Panc1 (cell line): ENCODE measurements at regions not wholly inside any gene's neighbourhood (a gene's known extent, or its start where the extent isn't known, plus 50 kb on each side); places are given as distances from the start of the nearest gene placed in this dataset.

Experiments used
- ATAC-seq: fragments of 200-7000 bp; cut with Tn5 transposase; 2 replicates; pipeline ENCODE4 v1.9.1; 2020; ENCODE audit warnings: mild to moderate bottlenecking, moderate library complexity
- BruUV-seq: library from RNA; stranded (reverse); fragments of 400-500 nt; replicated peaks from 2 replicates; lab custom pipeline; 2021; lab: Mats Ljungman, UMichigan
- CTCF ChIA-PET: fragments of 300-600 bp; sonication (Branson Sonifier 250); formaldehyde crosslinking; loops from one replicate; lab custom pipeline; 2022; ENCODE audit warnings: antibody characterized with exemption; lab: Charles Lee
- POLR2A ChIA-PET: fragments of 300-600 bp; sonication (Branson Sonifier 250); formaldehyde crosslinking; loops from one replicate; lab custom pipeline; 2022; ENCODE audit warnings: antibody characterized with exemption; lab: Charles Lee
- DNase-seq: peaks from one replicate; pipeline ENCODE4 v3.0.0-alpha.2; 2010; ENCODE audit warnings: low read depth, low spot score
- H3K27ac ChIP-seq: 2 replicates; pipeline ENCODE4 v1.5.1; 2011; ENCODE audit warnings: mild to moderate bottlenecking, low read length, inconsistent platforms
- H3K27me3 ChIP-seq: fragments of 200-500 bp; sonication (Bioruptor generic); 2 replicates; pipeline ENCODE4 v1.6.0; 2014; ENCODE audit warnings: low read length, inconsistent platforms; ENCODE audit not compliant: control insufficient read depth, insufficient read depth
- H3K36me3 ChIP-seq: fragments of 200-500 bp; sonication (Bioruptor generic); 2 replicates; pipeline ENCODE4 v1.5.1; 2014; ENCODE audit warnings: inconsistent platforms, mild to moderate bottlenecking, low read length, moderate library complexity; ENCODE audit not compliant: control insufficient read depth, insufficient read depth
- H3K4me1 ChIP-seq: 2 replicates; pipeline ENCODE4 v1.5.1; 2011; ENCODE audit warnings: inconsistent platforms, mild to moderate bottlenecking, low read length, moderate library complexity; ENCODE audit not compliant: control insufficient read depth, insufficient read depth
- H3K4me3 ChIP-seq, 2 experiments: 2 replicates each; pipeline ENCODE4 v1.5.1; 2011 to 2012; ENCODE audit warnings: low read depth in 2 of 2, low read length in 2 of 2, mild to moderate bottlenecking in 2 of 2, inconsistent platforms in 1 of 2, moderate library complexity in 1 of 2
- H3K9me3 ChIP-seq: fragments of 200-500 bp; sonication (Bioruptor generic); 2 replicates; pipeline ENCODE4 v1.5.1; 2014; ENCODE audit warnings: low read depth, mild to moderate bottlenecking, inconsistent platforms, low read length, moderate library complexity; ENCODE audit not compliant: control insufficient read depth, insufficient read depth
- CTCF ChIP-seq: fragments of 450-650 bp; IDR thresholded peaks from 2 replicates; pipeline ENCODE4 v1.5.1; 2017; ENCODE audit warnings: mild to moderate bottlenecking
- POLR2AphosphoS5 ChIP-seq: IDR thresholded peaks from 2 replicates; pipeline ENCODE4 v1.6.1; 2012; ENCODE audit warnings: mild to moderate bottlenecking, low read depth, low read length, moderate library complexity
- SIN3A ChIP-seq: IDR thresholded peaks from 2 replicates; pipeline ENCODE4 v1.6.1; 2012; ENCODE audit warnings: low read depth, mild to moderate bottlenecking, low read length, moderate library complexity, borderline replicate concordance; ENCODE audit not compliant: insufficient read depth
- TCF7L2 ChIP-seq: IDR thresholded peaks from 2 replicates; pipeline ENCODE4 v1.6.1; 2011; ENCODE audit warnings: mild to moderate bottlenecking, low read depth, low read length, inconsistent platforms
- in situ Hi-C: cut with HindIII; loops from 2 replicates; pipeline ENCODE4 v1.10.0; 2016; ENCODE audit warnings: low sequenced_read_pairs, low pct_unique_long_range_greater_than_20kb
- intact Hi-C: fragments of 100-400 bp; cut with micrococcal nuclease; formaldehyde crosslinking; loops from one replicate; pipeline ENCODE4 v1.10.0; 2022; ENCODE audit not compliant: unreplicated experiment
- TF ChIP-seq, protein P1 (sequence below), 2 experiments: IDR thresholded peaks; 2 replicates each; pipeline ENCODE4 v1.6.1; 2011 to 2012; ENCODE audit warnings: low read depth in 2 of 2, control low read depth in 1 of 2, low read length in 1 of 2, mild to moderate bottlenecking in 1 of 2, moderate library complexity in 1 of 2; ENCODE audit not compliant: insufficient read depth in 1 of 2

- in situ Hi-C loops (no loop called here), intact Hi-C loops (no loop called here)
- POLR2A ChIA-PET: no interaction called here
- H3K4me3 ChIP-seq: no peak overlapping the region
- TF ChIP-seq SIN3A (no peak), CTCF (no peak), POLR2AphosphoS5 (no peak)
- ATAC-seq: no peak
- H3K27me3 ChIP-seq: no peaks in the 10 kb centered on the region
- no peak overlapping the region for H3K27ac ChIP-seq
- H3K9me3 ChIP-seq: no peaks in the 10 kb centered on the region
- no TSS peak for BruUV-seq
- no peak for DNase-seq
- CTCF ChIA-PET: no interaction called here
- peaks cover 3% of the 10 kb centered on the region; the same call in 1 of the 2 replicates for H3K4me1 ChIP-seq
- no peaks in the 10 kb centered on the region for H3K36me3 ChIP-seq
These were observed 100.8 kb downstream of the MICALL2 start for GRCh38 chr7:1358376-1359050.

- Histone ChIP-seq H3K27ac (no peak overlapping the region), H3K36me3 (no peaks in the 10 kb centered on the region), H3K4me1 (peaks cover 3% of the 10 kb centered on the region; the same call in 1 of the 2 replicates), H3K9me3 (no peaks in the 10 kb centered on the region), H3K27me3 (no peaks in the 10 kb centered on the region), H3K4me3 (no peak overlapping the region)
- intact Hi-C loops: no loop called here
- CTCF ChIA-PET: no interaction called here
- TF ChIP-seq POLR2AphosphoS5 (no peak), TCF7L2 (no peak), SIN3A (no peak), CTCF (no peak)
- TF ChIP-seq, protein P1, sequence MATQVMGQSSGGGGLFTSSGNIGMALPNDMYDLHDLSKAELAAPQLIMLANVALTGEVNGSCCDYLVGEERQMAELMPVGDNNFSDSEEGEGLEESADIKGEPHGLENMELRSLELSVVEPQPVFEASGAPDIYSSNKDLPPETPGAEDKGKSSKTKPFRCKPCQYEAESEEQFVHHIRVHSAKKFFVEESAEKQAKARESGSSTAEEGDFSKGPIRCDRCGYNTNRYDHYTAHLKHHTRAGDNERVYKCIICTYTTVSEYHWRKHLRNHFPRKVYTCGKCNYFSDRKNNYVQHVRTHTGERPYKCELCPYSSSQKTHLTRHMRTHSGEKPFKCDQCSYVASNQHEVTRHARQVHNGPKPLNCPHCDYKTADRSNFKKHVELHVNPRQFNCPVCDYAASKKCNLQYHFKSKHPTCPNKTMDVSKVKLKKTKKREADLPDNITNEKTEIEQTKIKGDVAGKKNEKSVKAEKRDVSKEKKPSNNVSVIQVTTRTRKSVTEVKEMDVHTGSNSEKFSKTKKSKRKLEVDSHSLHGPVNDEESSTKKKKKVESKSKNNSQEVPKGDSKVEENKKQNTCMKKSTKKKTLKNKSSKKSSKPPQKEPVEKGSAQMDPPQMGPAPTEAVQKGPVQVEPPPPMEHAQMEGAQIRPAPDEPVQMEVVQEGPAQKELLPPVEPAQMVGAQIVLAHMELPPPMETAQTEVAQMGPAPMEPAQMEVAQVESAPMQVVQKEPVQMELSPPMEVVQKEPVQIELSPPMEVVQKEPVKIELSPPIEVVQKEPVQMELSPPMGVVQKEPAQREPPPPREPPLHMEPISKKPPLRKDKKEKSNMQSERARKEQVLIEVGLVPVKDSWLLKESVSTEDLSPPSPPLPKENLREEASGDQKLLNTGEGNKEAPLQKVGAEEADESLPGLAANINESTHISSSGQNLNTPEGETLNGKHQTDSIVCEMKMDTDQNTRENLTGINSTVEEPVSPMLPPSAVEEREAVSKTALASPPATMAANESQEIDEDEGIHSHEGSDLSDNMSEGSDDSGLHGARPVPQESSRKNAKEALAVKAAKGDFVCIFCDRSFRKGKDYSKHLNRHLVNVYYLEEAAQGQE (IDR thresholded peaks at IDR 0.05; ENCODE audit: insufficient read depth in 1 of 2, low read depth in 2 of 2, low read length in 1 of 2): no peak
- DNase-seq (no peak), ATAC-seq (no peak)
- no TSS peak for BruUV-seq
- in situ Hi-C loops: no loop called here
- POLR2A ChIA-PET: no interaction called here
These were observed 100.2 kb downstream of the MICALL2 start for GRCh38 chr7:1359051-1359400.
